Endodermal cell (in vitro differentiated cells): ENCODE measurements at regions not wholly inside any gene's neighbourhood (a gene's known extent, or its start where the extent isn't known, plus 50 kb on each side); places are given as distances from the start of the nearest gene placed in this dataset.

Source experiments
- DNase-seq: peaks from one replicate; pipeline ENCODE4 v3.0.0-alpha.2; 2017
- H3K27ac ChIP-seq: 2 replicates; pipeline ENCODE4 v1.5.1; 2013; ENCODE audit warnings: mild to moderate bottlenecking, low read depth, low read length, moderate library complexity
- H3K27me3 ChIP-seq: 2 replicates; pipeline ENCODE4 v1.6.1; 2013; ENCODE audit warnings: mild to moderate bottlenecking, low read length, moderate library complexity; ENCODE audit not compliant: insufficient read depth, control insufficient read depth, poor library complexity, severe bottlenecking
- H3K36me3 ChIP-seq: 2 replicates; pipeline ENCODE4 v1.7.0; 2013; ENCODE audit warnings: mild to moderate bottlenecking, low read length, moderate library complexity; ENCODE audit not compliant: control insufficient read depth, insufficient read depth
- H3K4me1 ChIP-seq: one replicate; pipeline ENCODE4 v1.7.0; 2013; ENCODE audit warnings: low read length; ENCODE audit not compliant: control insufficient read depth, insufficient read depth
- H3K4me3 ChIP-seq: 2 replicates; pipeline ENCODE4 v1.5.1; 2013; ENCODE audit warnings: mild to moderate bottlenecking, low read length, moderate library complexity
- H3K9ac ChIP-seq: 2 replicates; pipeline ENCODE4 v1.6.1; 2013; ENCODE audit warnings: mild to moderate bottlenecking, low read length, moderate library complexity; ENCODE audit not compliant: poor library complexity, severe bottlenecking; ENCODE audit errors: extremely low read depth
- H3K9me3 ChIP-seq: 2 replicates; pipeline ENCODE4 v1.6.1; 2013; ENCODE audit warnings: mild to moderate bottlenecking, low read length, moderate library complexity; ENCODE audit not compliant: control insufficient read depth
- H3K27ac Mint-ChIP-seq: 2 replicates; pipeline ENCODE4 v1.8.0; 2020; ENCODE audit warnings: mixed read lengths
- H3K27me3 Mint-ChIP-seq: 2 replicates; pipeline ENCODE4 v1.8.0; 2021; ENCODE audit warnings: mild to moderate bottlenecking, mixed read lengths; ENCODE audit not compliant: insufficient read depth
- H3K36me3 Mint-ChIP-seq: 2 replicates; pipeline ENCODE4 v1.8.0; 2020; ENCODE audit warnings: low read depth, mixed read lengths
- H3K4me1 Mint-ChIP-seq: 2 replicates; pipeline ENCODE4 v1.8.0; 2020; ENCODE audit warnings: mixed read lengths
- H3K4me3 Mint-ChIP-seq: 2 replicates; pipeline ENCODE4 v1.8.0; 2020; ENCODE audit warnings: mild to moderate bottlenecking, moderate library complexity, mixed read lengths
- H3K9me3 Mint-ChIP-seq: 2 replicates; pipeline ENCODE4 v1.8.0; 2020; ENCODE audit warnings: mild to moderate bottlenecking, mixed read lengths
- WGBS, 2 experiments: methylation state at CpG; one replicate each; pipeline versions ENCODE4 v1.1.5 to v1.1.7; 2013; ENCODE audit warnings: missing lambda C conversion rate in 2 of 2, mixed read lengths in 1 of 2; ENCODE audit not compliant: insufficient coverage in 1 of 2, insufficient read length in 1 of 2; 5-methylcytosine and 5-hydroxymethylcytosine counted together
- TF ChIP-seq, protein P1 (sequence below): fragments of 200-600 bp; sonication (generic); conservative IDR thresholded peaks from 2 replicates; pipeline ENCODE4 v1.5.0; 2021; ENCODE audit warnings: antibody characterized with exemption, mild to moderate bottlenecking

DNA sequence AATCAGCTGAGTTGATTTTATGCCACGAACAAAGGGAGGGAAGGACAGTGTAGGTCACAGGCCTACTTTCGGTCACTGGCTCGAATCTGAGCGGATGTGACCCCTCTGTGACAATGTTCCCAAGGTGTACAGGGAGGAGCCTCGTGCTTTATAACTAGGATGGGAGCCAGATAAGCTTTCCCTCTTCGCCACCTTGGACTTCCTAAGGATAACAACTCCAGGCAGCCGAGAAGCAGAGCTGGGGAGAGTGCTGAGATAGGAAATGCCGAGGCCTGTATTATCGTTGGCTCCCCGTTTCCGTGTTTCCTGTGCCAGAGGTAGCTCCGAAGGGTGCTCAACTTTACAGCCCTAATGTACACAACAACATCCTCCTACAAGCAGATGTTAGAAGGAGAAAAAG, 217.8 kb upstream of the IRX3 start:
- Mint-ChIP-seq H3K36me3 (no peaks in the 10 kb centered on the region), H3K4me3 (no peak overlapping the region), H3K4me1 (peaks cover 24% of the 10 kb centered on the region), H3K27me3 (no peaks in the 10 kb centered on the region), H3K27ac (peak overlapping the region; percentile 46), H3K9me3 (no peaks in the 10 kb centered on the region)
- Histone ChIP-seq H3K4me1 (peaks cover 6% of the 10 kb centered on the region), H3K9me3 (no peaks in the 10 kb centered on the region), H3K27ac (no peak overlapping the region), H3K9ac (no peak overlapping the region), H3K27me3 (no peaks in the 10 kb centered on the region), H3K36me3 (no peaks in the 10 kb centered on the region), H3K4me3 (no peak overlapping the region)
- WGBS, 2 experiments = 67 to 88% methylated on average over 4 to 11 of the region's 12 CpGs
- no peak for DNase-seq
- TF ChIP-seq, protein P1, sequence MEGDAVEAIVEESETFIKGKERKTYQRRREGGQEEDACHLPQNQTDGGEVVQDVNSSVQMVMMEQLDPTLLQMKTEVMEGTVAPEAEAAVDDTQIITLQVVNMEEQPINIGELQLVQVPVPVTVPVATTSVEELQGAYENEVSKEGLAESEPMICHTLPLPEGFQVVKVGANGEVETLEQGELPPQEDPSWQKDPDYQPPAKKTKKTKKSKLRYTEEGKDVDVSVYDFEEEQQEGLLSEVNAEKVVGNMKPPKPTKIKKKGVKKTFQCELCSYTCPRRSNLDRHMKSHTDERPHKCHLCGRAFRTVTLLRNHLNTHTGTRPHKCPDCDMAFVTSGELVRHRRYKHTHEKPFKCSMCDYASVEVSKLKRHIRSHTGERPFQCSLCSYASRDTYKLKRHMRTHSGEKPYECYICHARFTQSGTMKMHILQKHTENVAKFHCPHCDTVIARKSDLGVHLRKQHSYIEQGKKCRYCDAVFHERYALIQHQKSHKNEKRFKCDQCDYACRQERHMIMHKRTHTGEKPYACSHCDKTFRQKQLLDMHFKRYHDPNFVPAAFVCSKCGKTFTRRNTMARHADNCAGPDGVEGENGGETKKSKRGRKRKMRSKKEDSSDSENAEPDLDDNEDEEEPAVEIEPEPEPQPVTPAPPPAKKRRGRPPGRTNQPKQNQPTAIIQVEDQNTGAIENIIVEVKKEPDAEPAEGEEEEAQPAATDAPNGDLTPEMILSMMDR = no peak

DNA sequence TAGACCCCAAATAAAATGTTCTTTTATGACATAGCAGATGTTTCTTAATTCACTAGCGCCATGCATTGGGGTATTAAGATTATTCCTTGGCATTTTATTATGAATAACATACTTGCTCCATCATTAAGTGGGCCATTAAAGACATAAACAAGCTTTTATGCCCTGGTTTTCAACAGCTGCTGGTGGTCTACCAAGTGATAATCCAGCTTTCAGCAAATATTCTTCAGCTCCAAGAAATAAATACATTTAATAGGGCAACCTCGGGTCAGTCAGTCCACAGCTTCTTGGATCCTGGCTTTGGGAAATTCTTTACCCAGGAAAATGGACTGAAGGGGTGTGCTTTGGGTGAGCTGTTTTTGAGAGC, 217.3 kb upstream of the IRX3 start:
- Histone ChIP-seq H3K4me1 (peaks cover 6% of the 10 kb centered on the region), H3K9me3 (no peaks in the 10 kb centered on the region), H3K9ac (no peak overlapping the region), H3K27me3 (no peaks in the 10 kb centered on the region), H3K36me3 (no peaks in the 10 kb centered on the region), H3K27ac (no peak overlapping the region), H3K4me3 (no peak overlapping the region)
- Mint-ChIP-seq H3K4me3 (no peak overlapping the region), H3K4me1 (peaks cover 24% of the 10 kb centered on the region), H3K27ac (no peak overlapping the region), H3K9me3 (no peaks in the 10 kb centered on the region), H3K27me3 (no peaks in the 10 kb centered on the region), H3K36me3 (no peaks in the 10 kb centered on the region)
- TF ChIP-seq, protein P1 = no peak
- WGBS, 2 experiments = 90% methylated on average over 2 of the region's 2 CpGs; no CpG with 5 or more reads in 1 of the 2 experiments
- DNase-seq = no peak

DNA sequence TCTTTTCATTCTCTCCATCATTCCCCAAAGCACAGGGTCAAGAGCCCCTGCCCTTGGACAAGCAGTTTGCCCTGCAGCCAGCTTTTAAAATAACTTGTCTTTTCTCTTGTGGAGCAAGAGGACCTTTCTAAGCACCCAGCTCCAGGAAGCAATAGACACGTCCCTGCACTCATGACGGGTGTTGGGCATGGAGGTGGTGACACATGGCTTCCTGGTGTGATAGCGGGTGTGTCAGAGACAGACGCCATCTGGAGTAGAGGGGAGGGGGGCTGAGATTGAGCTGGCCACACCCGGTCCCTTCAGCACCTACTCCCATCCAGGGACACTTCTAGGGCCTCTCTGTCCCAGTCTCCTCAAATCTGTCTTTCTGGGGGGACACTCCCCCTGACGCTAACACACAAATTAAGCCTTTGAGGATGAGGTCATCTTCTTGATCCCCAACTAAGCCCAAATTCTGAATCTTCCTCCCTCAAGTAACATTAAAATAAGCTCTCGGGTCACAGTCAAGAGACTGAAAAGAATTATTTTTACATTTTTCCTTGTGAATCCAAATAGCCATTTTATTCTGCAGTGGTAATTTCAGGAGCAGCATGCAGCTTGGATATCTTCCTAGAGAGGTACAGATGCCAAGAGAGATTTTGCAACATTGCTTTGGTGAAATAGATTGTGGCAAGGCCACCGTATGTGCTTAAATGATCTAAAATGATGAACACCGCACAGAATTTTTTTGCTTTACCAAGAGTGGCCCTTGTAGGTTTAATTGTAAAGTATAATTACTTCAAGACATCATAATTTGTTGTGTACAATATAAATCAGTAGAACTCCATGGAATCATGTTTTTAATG, 216.6 kb upstream of the IRX3 start:
- Mint-ChIP-seq H3K9me3 (peaks cover 4% of the 10 kb centered on the region), H3K27ac (no peak overlapping the region), H3K27me3 (no peaks in the 10 kb centered on the region), H3K36me3 (no peaks in the 10 kb centered on the region), H3K4me3 (no peak overlapping the region), H3K4me1 (peaks cover 24% of the 10 kb centered on the region)
- DNase-seq = no peak
- TF ChIP-seq, protein P1 = no peak
- no peak overlapping the region for H3K4me3 ChIP-seq
- no peaks in the 10 kb centered on the region for H3K36me3 ChIP-seq
- 89 to 96% methylated on average over 4 to 9 of the region's 9 CpGs for WGBS, 2 experiments
- no peaks in the 10 kb centered on the region for H3K9me3 ChIP-seq
- H3K9ac ChIP-seq = no peak overlapping the region
- no peaks in the 10 kb centered on the region for H3K27me3 ChIP-seq
- H3K4me1 ChIP-seq = peaks cover 6% of the 10 kb centered on the region
- no peak overlapping the region for H3K27ac ChIP-seq
